ENCODE measurements at regions not wholly inside any gene's neighbourhood (a gene's known extent, or its start where the extent isn't known, plus 50 kb on each side); places are given as distances from the start of the nearest gene placed in this dataset.

DNA sequence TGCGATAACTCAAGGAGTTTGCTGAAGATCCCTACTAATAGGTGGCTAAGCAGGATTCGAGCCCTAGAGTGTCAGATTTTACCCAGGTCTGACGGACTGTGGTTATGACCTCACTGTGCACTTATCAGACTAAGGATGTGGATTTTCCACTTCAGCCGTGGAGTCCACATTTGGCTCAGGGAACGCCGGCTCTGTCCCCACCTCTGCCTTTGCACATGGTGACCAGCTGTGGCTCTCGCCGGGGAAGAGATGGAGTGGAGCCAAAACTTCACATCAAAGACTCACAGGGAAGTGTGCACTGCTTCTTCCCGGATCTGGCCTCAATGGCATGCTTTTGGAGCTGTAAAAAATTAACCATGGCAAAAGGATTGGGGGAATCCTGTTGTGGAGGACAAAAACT, 249.3 kb upstream of the APCDD1 start:
- TF ChIP-seq CTCF (conservative IDR thresholded peaks at IDR 0.05) (no peak), EZH2 (IDR thresholded peaks at IDR 0.05; ENCODE audit: low read depth) (no peak)
